ENCODE measurements at regions not wholly inside any gene's neighbourhood (a gene's known extent, or its start where the extent isn't known, plus 50 kb on each side); places are given as distances from the start of the nearest gene placed in this dataset.

GRCh38 chr1:157403608-157404007 lies 148.7 kb downstream of the FCRL5 start:
- CTCF ChIA-PET = interaction anchor here (0.8 to 1.1 kb wide), 3 partner anchors 33 to 177 kb away, joined by 3 to 4 read pairs (median 3); no protein-coding TSS in a partner anchor
- no peak for TF ChIP-seq ZNF423 (CRISPR knock-in tag; IDR thresholded peaks at IDR 0.05)
- no peak for TF ChIP-seq MXD4 (CRISPR knock-in tag; IDR thresholded peaks at IDR 0.05; ENCODE audit: borderline replicate concordance)
- TF ChIP-seq SMAD4 (CRISPR knock-in tag; IDR thresholded peaks at IDR 0.05) = no peak
- no peak for TF ChIP-seq ZSCAN18 (CRISPR knock-in tag; IDR thresholded peaks at IDR 0.05)
- TF ChIP-seq STAT6 (CRISPR knock-in tag; conservative IDR thresholded peaks at IDR 0.05; ENCODE audit: low read depth) = no peak
- TF ChIP-seq TEAD1 (CRISPR knock-in tag; IDR thresholded peaks at IDR 0.05) = no peak
- no peak for TF ChIP-seq ZNF512 (CRISPR knock-in tag; IDR thresholded peaks at IDR 0.05; ENCODE audit: borderline replicate concordance)
- no peak for TF ChIP-seq ZNF121 (CRISPR knock-in tag; IDR thresholded peaks at IDR 0.05)
- no peak for TF ChIP-seq MYBL2 (CRISPR knock-in tag; IDR thresholded peaks at IDR 0.05)
- TF ChIP-seq NFATC4 (CRISPR knock-in tag; IDR thresholded peaks at IDR 0.05) = no peak
- TF ChIP-seq SMAD3 (CRISPR knock-in tag; IDR thresholded peaks at IDR 0.05; ENCODE audit: borderline replicate concordance) = no peak
- TF ChIP-seq CTCF (IDR thresholded peaks at IDR 0.05) = no peak
- no peak overlapping the region for H3K4me3 Mint-ChIP-seq
- H3K4me1 Mint-ChIP-seq = peaks cover 42% of the 10 kb centered on the region
- no peaks in the 10 kb centered on the region for H3K9me3 Mint-ChIP-seq
- no peak for DNase-seq (ENCODE audit: low spot score)
- POLR2A ChIA-PET = no interaction called here
- ATAC-seq = no peak
- no peak overlapping the region for H3K27ac Mint-ChIP-seq
- peaks cover 11% of the 10 kb centered on the region for H3K27me3 Mint-ChIP-seq (ENCODE audit: low read depth)
- H3K36me3 Mint-ChIP-seq = no peaks in the 10 kb centered on the region

- no peaks in the 10 kb centered on the region for H3K36me3 Mint-ChIP-seq
- no peak overlapping the region for H3K27ac Mint-ChIP-seq
- H3K9me3 Mint-ChIP-seq = no peaks in the 10 kb centered on the region
- no peak for TF ChIP-seq MXD4 (CRISPR knock-in tag; IDR thresholded peaks at IDR 0.05; ENCODE audit: borderline replicate concordance)
- 0 out of 2 replicates have a peak, but pooled peaks have one; percentile 27 for TF ChIP-seq MAX (CRISPR knock-in tag; IDR thresholded peaks at IDR 0.05)
- ChIA-PET CTCF (interaction anchor here (0.8 to 1.1 kb wide), 3 partner anchors 32 to 177 kb away, joined by 3 to 4 read pairs (median 3); no protein-coding TSS in a partner anchor), POLR2A (no interaction called here)
- H3K4me3 Mint-ChIP-seq = no peak overlapping the region
- ATAC-seq (peak; percentile 92), DNase-seq (ENCODE audit: low spot score) (peak; percentile 21)
- H3K4me1 Mint-ChIP-seq = peaks cover 44% of the 10 kb centered on the region
- H3K27me3 Mint-ChIP-seq (ENCODE audit: low read depth) = peaks cover 11% of the 10 kb centered on the region
Observed at GRCh38 chr1:157403203-157403602, 149.1 kb downstream of the FCRL5 start.

- TF ChIP-seq ATF1 (CRISPR knock-in tag; IDR thresholded peaks at IDR 0.05) (no peak), ZNF671 (CRISPR knock-in tag; IDR thresholded peaks at IDR 0.05) (no peak), NFATC4 (CRISPR knock-in tag; IDR thresholded peaks at IDR 0.05) (no peak), SP1 (CRISPR knock-in tag; conservative IDR thresholded peaks at IDR 0.05) (no peak), MAX (CRISPR knock-in tag; IDR thresholded peaks at IDR 0.05) (no peak)
- Mint-ChIP-seq H3K36me3 (no peaks in the 10 kb centered on the region), H3K4me3 (no peak overlapping the region), H3K9me3 (no peaks in the 10 kb centered on the region), H3K4me1 (peaks cover 44% of the 10 kb centered on the region), H3K27me3 (ENCODE audit: low read depth) (peaks cover 11% of the 10 kb centered on the region), H3K27ac (no peak overlapping the region)
- CTCF ChIA-PET = no interaction called here
- ATAC-seq (peak; percentile 9; the same call in 1 of the 2 replicates), DNase-seq (ENCODE audit: low spot score) (no peak)
- POLR2A ChIA-PET = no interaction called here
Observed at GRCh38 chr1:157400766-157401165, 151.5 kb downstream of the FCRL5 start.

Data from WTC11 (cell line).